GM18858 (cell line): ENCODE measurements at regions not wholly inside any gene's neighbourhood (a gene's known extent, or its start where the extent isn't known, plus 50 kb on each side); places are given as distances from the start of the nearest gene placed in this dataset.
A peak's percentile ranks its signal among the peaks of the same experiment; 100 is the strongest.

Experiments used
- ATAC-seq: cut with Tn5 transposase; IDR thresholded peaks from one replicate; pipeline ENCODE4 v1.9.1; 2021; ENCODE audit not compliant: unreplicated experiment

- ATAC-seq = no peak
These were observed 266.5 kb upstream of the KLF4 start for GRCh38 chr9:107756091-107756490.

DNA sequence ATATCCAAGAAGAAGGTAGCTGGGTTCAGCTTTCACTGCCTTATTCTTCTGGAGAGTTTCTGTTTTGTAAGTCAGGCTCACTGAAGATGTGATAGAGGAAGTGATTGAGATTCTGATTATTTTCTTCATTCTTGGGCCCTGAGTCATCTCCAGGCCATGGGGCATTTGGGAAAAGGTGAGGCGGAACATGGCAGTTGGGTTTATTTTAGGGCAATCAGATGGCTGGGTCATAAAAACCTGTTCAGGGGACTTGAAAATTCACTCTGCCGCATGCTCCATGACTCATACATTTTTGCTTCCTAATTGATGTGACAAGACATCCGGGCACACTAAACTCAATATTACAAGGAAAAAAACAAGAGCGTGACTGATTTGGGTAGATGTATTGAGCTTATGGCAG lies 265.7 kb upstream of the KLF4 start:
- ATAC-seq = no peak

DNA sequence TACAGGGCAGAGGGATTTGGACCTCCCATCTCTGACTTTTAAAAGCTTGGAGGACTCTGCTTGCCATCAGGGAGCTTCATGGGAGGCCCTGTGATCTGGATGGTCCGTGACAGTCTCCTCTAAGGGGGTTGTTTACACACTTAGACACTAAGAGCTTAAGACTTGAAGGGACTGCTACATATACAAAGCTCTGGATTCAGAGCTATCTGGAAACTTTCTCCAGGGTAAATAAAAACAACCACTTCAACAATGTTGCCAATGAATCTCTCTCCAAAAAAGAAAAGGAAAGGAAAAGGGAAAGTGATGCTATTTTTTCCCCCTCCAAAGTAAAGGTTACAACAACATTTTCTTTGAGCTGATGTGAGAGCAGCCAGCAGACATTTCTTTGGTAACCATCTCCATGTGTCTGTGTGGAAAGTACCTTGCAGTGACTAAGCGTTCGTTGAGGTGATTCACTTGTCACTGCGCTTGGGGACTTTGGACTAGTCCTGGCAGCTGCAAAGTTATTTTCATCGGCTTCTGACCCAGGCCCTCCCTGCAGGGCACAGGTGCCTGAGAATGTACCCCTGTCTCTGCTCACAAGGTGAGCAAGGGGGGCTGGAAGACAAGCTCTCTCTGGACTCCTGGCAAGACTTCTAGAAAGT lies 262.1 kb upstream of the KLF4 start:
- peak; percentile 86 for ATAC-seq

GRCh38 chr9:107750741-107751566 lies 261.4 kb upstream of the KLF4 start:
- ATAC-seq = peak; percentile 6

DNA sequence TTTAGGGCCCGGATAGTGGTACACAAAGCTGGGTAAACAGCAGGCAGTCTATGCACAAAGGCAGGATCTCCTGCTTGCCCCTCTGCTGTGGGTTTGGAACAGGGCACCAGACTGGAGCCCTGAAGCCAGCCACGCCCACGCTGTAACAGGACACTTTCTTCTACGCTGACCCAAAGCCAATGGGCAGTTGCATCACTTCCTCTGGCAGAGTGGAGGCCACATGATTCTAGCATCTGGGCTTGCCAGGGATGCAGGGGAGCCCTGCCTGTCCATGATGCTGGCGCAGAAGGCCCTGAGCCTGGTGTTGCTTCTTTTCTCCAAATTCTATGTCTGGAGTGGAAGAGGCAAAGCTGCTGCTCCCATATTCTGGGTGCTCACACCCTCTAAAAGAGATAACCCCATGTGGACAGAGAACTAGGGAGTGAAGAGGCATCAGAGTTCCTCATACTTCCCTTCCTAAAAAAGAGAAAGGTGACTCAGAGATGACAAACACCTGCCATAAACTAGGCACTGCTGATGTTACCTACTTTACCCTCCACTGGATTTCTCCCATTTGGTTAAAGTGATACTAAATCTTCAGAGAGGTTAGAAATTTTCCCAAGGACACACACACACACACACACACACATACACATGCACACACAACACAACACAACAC lies 260.3 kb upstream of the KLF4 start:
- no peak for ATAC-seq

DNA sequence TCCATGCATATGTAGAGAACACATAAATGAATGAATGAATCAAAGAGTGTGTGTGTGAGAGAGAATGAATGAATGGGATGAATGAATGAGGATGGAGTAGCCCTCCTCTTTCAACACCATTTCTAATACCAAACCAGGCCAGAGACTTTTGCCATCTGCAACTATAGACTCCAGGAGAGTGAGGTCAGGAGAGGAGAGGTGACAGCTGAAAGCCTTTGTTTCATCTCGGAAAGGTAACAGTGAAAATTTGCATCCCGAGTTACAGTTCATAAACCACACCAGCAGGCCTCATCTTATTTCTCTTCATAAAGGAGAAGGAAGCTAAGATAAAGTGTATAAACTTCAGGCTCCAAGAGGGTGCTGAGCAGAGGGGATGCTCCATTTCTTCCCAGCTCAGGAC lies 255.3 kb upstream of the KLF4 start:
- ATAC-seq = no peak

DNA sequence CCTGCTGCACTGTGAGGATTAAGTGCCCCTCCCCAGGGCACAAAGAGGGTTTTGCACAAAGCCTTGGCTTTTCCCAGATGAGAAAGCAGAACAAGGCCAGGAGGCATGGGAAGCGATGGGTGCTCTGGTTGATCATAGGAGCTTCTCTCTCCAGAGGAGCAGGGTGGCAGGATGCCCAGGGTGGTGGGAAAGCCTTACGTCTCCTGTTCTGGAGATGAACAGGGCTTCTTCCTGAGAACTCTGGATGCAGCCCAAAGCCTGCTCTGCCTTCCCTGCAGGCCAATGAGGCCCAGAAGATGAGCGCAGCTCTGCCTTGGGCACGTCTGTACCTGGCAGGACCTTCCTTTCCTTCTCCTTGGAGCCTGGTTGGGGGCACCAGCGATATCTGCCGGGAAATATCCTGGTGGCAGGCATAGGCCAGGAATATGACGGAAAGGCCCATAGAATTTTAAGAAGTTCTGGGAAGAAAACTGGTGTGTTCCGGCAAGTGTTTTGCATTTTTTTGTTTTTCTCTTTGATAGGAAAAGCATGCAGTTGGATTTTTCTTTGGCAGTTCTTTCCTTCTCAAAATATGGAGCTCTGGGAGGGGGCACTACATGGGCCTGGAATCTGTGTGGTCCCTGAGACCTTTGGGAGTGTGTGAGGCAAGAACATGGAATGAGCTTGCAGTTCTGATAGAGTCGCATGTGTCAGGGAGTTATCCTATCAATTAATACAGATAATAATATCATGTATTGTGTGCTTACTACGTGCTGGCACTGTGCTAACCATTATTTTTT lies 253.2 kb upstream of the KLF4 start:
- ATAC-seq = no peak

GRCh38 chr9:107740088-107740980 lies 250.8 kb upstream of the KLF4 start:
- no peak for ATAC-seq

DNA sequence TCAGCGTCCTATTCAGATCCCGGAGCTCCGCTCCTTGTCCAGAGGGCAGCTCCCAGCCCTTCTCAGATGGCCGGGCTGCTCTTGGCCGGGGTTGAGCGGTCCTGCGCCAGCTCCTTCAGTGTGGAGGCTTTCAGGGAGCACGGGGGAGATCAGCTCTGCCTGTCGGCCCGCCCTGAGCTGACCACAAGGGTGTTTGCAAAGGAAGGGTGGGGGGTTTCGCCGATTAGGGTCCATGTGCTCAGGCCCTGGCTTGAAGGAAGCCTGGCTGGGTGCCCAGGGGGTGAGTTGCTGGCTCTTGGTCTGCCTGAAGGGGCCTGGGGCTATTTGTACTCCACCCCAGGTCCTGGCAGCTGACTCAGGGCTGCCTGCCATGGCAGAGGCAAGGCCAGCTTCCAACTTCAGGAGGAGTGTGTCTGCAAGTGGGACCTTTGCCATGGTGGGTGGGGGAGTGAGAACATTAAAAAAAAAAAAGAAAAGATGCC lies 250.1 kb upstream of the KLF4 start:
- ATAC-seq = no peak

DNA sequence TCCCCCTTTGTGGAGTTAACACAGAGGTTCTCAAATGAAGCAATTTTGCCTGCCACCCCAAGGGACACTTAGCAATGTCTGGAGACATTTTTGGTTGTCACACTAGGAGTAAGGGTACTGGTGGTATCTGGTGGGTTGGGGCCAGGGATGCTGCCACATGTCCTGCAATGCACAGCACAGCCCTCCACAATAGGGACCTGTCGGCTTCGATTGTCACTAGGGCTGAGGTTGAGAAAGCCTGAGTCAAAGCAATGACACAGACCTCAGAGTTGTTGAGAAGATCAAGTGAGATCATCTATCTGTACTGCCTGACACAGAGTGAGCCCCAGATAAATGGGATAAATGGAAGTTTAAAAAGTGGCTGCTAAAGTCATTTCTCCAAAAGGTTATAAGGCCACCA lies 249.2 kb upstream of the KLF4 start:
- ATAC-seq = no peak

DNA sequence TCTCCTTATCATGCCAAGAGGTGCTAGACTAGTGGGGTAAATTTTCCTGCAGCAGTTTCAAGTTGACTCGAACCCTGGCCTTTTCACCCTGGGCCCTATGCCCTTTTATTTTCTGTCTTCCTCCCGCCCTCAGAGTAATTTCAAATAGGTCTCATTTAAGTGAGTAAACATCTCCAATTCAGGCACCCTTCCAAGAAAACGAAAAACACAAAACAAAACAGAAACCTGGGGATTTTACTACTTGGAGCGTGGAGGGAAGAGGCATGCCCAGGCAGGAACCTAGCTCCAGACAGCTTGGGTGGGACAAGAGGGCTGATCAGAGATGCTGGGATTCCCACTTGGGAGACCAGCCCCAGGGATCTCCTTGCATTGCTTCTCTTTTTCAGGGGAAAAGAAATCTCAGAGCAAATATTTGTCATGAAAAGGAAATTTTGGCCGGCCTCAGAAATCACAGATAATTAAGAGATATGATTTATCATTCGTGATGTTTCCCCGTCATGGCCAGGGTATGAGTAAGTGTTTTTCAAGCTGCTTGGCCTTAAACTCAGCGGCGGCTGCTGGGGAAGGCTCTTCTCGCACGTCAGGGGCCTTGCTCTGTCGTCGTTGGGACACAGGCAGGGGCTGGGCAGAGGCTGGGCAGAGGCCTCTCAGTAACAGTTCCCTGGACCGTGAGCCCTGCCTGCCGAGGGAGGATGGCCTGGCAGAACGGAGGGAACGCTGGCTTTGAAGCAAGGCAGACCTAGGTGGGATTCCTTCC lies 248.6 kb upstream of the KLF4 start:
- ATAC-seq = no peak

DNA sequence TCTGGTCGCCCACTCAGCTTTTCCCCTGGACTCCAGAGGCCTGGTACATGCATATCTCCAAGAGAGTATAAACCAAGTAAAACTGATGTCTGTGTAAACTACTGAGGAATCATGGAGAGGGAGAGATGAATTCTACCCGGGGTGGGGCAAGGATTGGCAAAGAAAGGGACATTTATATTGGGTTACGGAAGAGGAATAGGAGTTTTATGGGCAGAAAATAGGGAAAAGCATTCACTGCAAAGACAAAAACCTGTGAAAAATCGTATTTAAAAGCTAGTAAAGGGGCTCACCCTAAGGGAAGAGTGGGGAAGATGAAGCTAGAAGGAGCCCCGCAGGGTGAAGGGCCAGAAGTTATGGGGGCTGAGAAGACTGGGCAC lies 248.0 kb upstream of the KLF4 start:
- ATAC-seq = no peak

GRCh38 chr9:107735821-107736220 lies 246.3 kb upstream of the KLF4 start:
- ATAC-seq = no peak

DNA sequence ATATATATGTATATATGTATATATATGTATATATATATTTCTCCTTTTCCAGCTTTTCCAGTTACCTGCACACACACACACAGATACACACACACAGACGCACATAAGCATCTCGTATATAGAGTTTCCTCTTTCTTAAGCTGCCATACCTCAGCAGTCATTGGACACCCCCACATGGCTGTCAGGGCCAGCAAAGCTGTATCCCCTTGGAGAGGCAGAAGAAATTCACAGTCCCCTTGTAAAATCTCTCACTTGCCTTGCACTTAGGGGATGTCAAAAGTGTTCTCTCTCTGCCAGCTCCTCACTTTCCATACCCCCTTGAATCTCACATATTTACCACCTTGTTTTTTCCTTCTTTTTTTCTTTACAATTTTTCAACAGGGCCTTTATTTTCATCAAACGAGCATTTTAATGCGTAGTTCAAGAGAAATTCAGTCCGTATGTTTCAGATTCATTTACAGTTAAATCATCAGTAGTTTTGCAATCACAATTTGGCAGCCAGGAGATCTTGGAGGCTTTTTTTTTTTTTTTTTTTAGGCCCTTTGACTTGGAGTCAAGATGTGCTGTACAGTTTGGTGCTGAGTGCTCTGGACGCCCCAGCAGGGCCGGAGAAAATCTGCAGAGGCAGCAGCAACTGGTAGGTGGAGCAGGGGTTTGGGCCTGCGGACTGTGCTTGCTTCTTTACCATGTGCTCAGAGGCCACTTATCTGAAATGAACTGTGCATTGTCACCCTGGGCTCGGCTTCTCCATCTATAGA lies 244.9 kb upstream of the KLF4 start:
- ATAC-seq = no peak

GRCh38 chr9:107733523-107733894 lies 243.9 kb upstream of the KLF4 start:
- ATAC-seq = no peak

GRCh38 chr9:107732781-107733522 lies 243.4 kb upstream of the KLF4 start:
- ATAC-seq = no peak

GRCh38 chr9:107731115-107731762 lies 241.7 kb upstream of the KLF4 start:
- no peak for ATAC-seq

GRCh38 chr9:107730666-107731065 lies 241.1 kb upstream of the KLF4 start:
- ATAC-seq = no peak
